ENCODE measurements at regions not wholly inside any gene's neighbourhood (a gene's known extent, or its start where the extent isn't known, plus 50 kb on each side); places are given as distances from the start of the nearest gene placed in this dataset.

- TF ChIP-seq, protein P1, sequence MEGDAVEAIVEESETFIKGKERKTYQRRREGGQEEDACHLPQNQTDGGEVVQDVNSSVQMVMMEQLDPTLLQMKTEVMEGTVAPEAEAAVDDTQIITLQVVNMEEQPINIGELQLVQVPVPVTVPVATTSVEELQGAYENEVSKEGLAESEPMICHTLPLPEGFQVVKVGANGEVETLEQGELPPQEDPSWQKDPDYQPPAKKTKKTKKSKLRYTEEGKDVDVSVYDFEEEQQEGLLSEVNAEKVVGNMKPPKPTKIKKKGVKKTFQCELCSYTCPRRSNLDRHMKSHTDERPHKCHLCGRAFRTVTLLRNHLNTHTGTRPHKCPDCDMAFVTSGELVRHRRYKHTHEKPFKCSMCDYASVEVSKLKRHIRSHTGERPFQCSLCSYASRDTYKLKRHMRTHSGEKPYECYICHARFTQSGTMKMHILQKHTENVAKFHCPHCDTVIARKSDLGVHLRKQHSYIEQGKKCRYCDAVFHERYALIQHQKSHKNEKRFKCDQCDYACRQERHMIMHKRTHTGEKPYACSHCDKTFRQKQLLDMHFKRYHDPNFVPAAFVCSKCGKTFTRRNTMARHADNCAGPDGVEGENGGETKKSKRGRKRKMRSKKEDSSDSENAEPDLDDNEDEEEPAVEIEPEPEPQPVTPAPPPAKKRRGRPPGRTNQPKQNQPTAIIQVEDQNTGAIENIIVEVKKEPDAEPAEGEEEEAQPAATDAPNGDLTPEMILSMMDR (IDR thresholded peaks at IDR 0.05) = no peak
- TF ChIP-seq POLR2AphosphoS5 (IDR thresholded peaks at IDR 0.05) = no peak
Measured at GRCh38 chr5:68116868-68117411, 98.6 kb upstream of the PIK3R1 start.
